HG03457 (cell line): ENCODE measurements at regions not wholly inside any gene's neighbourhood (a gene's known extent, or its start where the extent isn't known, plus 50 kb on each side); places are given as distances from the start of the nearest gene placed in this dataset.
A peak's percentile ranks its signal among the peaks of the same experiment; 100 is the strongest.

Experiments
- ATAC-seq: cut with Tn5 transposase; IDR thresholded peaks from one replicate; pipeline ENCODE4 v1.9.1; 2021; ENCODE audit warnings: moderate number of reproducible peaks; ENCODE audit not compliant: unreplicated experiment

DNA sequence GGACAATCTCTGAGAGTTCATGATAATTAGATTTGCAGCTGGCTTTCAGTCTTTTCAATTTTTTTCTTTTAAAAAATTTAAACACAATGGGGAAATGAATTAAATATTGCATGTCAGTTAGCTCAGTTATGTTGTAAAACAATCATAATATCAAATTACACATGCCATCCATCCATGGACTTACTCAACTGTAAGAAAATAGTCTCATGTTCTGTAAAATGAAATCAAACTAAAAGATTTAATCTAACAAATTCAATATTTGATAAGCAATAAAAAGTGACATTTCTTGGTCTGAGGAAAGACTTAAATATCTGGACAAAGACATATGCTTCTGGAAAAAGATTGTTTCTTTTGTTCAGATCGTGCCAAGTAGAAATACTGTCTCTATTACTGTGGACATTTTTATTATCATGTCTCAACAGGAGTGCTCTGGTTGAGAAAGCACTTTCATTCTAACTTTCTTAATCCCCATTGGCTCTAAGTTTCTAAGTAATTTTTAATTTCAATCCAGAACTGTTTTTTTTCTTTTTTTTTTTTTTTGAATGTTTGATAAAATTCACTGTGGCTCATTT is 179.2 kb upstream of the FAM3C start:
- ATAC-seq = no peak

DNA sequence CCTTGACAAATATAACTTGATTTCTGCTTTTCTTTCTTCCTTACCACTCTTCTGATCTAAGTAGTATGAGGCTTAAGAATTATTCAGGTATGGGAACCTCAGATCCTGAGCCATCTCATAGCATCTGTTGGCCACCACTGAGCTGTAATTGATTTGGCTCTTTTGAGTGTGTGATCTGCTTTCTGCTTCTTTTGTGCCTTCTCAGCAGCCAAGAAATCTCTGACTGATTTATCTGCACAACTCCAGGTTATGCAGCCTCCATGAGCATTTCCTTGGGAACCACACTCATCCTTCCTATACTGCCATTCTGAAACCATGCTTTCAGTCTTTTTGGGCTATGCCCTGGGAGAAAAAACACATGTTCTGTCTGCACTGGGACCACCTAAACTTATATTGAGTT is 178.0 kb upstream of the FAM3C start:
- ATAC-seq = no peak

DNA sequence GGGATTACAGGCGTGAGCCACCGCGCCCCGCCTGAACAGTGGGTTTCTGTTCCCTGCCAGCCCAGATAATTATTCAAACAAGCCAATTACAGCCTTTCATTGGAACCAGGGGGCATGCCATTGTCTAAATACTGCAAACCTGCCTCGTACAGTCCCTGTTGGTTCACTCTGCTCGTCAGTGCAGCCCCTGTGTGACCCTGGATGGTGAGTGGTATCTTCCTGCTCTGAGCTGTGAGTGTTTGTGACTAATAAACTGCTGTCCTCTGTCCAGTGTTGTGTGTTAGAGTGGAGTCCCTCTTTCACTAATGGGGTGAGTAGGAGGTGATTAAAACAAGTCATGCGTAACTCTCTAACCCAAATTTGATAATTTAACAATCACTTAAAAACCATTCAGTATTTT is 176.5 kb upstream of the FAM3C start:
- ATAC-seq = no peak

GRCh38 chr7:121570365-121570764 is 174.3 kb upstream of the FAM3C start:
- no peak for ATAC-seq

GRCh38 chr7:121563177-121563576 is 167.1 kb upstream of the FAM3C start:
- no peak for ATAC-seq

DNA sequence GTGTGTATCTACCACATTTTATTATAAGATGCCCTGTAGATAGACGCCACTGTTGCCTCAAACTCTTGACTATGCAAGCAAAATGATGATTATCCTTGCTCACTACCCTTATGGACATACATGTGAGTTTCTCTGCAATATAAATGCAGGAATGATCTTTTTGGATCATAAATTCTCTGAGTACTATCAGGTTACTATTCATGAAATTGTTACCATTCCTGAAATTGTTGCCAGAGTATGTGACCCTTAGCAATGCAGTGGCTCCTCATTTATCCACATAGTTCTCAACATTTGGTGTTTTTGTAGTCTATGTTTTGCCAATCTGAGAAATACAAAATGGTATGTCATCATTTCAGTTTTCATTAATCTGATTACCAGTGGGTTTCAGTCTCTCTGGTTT is 166.2 kb upstream of the FAM3C start:
- no peak for ATAC-seq

GRCh38 chr7:121561717-121562116 is 165.6 kb upstream of the FAM3C start:
- ATAC-seq = no peak

DNA sequence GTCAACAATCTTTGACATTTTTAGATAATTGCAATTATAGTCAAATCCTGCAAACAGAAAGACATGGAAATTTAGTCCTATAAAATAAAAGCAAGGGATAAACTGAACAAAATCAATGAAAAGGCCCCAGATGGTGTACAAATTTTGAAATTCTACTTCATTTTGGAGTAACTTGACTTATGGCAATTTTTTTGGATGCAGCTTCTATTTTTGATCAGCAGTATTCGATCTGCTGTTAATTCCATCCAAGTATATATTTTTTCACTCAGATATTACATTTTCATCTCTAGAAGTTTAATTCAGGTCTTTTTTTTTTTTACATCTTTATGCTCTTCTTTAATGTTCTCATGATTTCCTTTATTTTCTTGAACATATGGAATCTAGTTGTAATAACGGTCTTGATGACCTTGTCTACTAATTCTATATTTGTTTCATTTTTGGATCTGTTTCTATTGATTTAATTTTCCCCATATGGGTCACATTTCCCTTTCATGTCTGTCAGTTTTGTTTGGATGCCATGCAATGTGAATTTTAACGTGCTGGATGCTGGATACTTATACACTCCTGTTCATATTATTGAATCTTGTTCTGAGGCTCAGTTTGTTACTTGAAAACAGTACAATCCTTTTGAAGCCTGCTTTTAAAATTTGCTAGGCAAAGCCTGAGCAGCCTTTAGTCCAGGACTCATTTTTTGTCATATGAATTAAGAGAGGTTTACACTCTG is 164.3 kb upstream of the FAM3C start:
- ATAC-seq = no peak

DNA sequence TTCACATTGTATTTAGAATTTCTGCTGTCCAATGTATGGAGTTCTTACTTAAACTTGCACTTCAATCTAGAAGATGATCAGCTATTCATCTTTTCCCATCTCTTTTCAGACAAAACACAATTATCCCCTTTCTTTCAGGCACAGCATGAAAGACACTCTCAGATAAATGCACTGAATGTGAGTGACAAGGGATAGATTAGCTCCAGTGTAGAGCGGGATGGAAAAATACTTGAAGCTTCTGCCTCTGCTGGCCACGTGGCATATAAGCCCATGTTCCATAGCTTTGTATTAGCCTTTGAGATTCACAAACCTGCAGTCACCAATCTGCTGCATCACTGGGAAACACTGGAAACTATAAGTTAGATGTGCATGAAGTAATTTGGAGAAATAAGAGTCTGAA is 162.2 kb upstream of the FAM3C start:
- no peak for ATAC-seq

- no peak for ATAC-seq
Measured at GRCh38 chr7:121557034-121557892, 161.2 kb upstream of the FAM3C start.

GRCh38 chr7:121555558-121555957 is 159.4 kb upstream of the FAM3C start:
- no peak for ATAC-seq

DNA sequence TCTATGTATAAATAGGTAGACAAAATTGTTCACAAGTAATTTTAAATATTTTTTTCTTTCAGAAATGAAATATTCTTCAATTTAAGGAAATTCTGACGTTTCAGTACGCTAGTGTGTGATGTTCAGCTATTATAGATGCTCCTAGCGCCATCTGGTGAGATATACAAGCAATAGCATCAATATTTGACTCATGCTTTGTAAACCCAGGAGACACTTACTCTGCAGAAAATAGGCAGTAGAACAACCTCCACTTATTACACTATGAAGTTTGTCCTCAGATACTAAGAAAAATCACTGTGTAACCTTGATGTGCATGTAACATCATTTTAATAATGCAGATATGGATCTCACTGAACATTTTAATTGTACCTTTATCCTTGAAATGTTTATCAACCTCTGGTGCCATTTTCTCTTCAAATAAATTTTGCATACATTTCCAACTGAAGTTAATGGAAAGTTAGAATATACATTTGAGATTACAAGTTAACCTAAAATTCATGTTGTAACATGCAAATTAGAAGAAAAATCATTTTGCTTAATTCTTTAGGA is 151.5 kb upstream of the FAM3C start:
- ATAC-seq = no peak

GRCh38 chr7:121546632-121547543 is 150.8 kb upstream of the FAM3C start:
- no peak for ATAC-seq

DNA sequence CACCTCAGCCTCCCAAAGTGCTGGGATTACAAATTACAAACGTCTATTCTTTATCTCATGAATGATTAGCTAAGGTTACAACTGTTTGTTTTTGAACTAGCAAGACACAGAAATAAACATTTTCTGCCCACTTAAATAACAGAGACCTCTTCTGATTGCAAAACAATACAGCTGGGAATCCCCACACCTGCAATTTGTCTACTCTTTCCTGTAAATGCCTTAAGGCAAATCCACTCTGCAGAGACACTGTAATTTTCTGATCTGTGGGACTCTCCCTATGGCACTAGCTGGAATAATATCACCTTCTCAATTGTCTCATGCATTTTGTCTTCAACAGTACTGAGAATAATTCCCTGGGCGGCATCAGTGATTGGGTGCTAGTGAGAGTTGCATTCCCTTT is 149.3 kb upstream of the FAM3C start:
- ATAC-seq = no peak

GRCh38 chr7:121544726-121545125 is 148.6 kb upstream of the FAM3C start:
- ATAC-seq = peak; percentile 59

DNA sequence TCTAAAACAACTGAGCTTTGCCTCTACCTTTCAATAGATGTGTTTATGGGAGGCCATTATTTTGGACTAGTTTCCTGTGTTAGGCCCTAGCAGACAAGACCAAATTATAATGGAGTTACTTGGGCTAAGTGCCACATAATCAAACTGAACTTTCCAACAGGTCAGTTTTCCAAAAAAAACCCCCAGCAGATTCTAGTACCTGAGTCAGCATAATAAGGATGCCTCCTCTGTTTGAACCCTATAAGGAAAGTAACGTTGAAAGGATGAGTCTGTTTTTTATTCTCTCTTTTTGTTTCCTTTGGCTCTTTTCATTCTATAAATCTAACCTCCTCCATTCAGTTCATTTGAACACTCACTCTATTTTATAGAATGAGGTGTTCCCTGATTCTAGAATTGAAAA is 148.1 kb upstream of the FAM3C start:
- ATAC-seq = no peak

GRCh38 chr7:121541457-121541856 is 145.3 kb upstream of the FAM3C start:
- ATAC-seq = no peak

- ATAC-seq = no peak
Measured at GRCh38 chr7:121540138-121540537, 144.0 kb upstream of the FAM3C start.

GRCh38 chr7:121537031-121537430 is 140.9 kb upstream of the FAM3C start:
- no peak for ATAC-seq

- ATAC-seq = no peak
Measured at GRCh38 chr7:121531175-121532070, 135.3 kb upstream of the FAM3C start.
